HEK293 (cell line): ENCODE measurements at regions not wholly inside any gene's neighbourhood (a gene's known extent, or its start where the extent isn't known, plus 50 kb on each side); places are given as distances from the start of the nearest gene placed in this dataset.

Source experiments
- CTCF ChIA-PET: fragments of 350-600 bp; formaldehyde crosslinking; extraction: SDS; loops from one replicate; lab custom pipeline; 2021; ENCODE audit warnings: antibody characterized with exemption; lab: Yijun Ruan, JAX
- POLR2A ChIA-PET: fragments of 300-600 bp; formaldehyde crosslinking; extraction: SDS; loops from one replicate; lab custom pipeline; 2020; ENCODE audit warnings: antibody characterized with exemption, inconsistent platforms; lab: Yijun Ruan, JAX
- H3K27ac ChIP-seq: fragments of 200-500 bp; sonication (Bioruptor generic); 2 replicates; pipeline ENCODE4 v1.5.1; 2014; ENCODE audit warnings: low read depth, low read length, control low read depth, inconsistent platforms; ENCODE audit errors: extremely low read depth
- H3K36me3 ChIP-seq, 2 experiments: fragments of 200-500 bp in 1 of 2; sonication (Bioruptor generic) in 1 of 2; 1 replicate in 1 of 2; 2 replicates in 1 of 2; pipeline ENCODE4 v1.5.1; 2014 to 2017; ENCODE audit warnings: inconsistent platforms in 2 of 2, low read length in 2 of 2; ENCODE audit not compliant: control insufficient read depth in 2 of 2, insufficient read depth in 1 of 2
- H3K4me1 ChIP-seq: fragments of 200-500 bp; sonication (Bioruptor generic); 2 replicates; pipeline ENCODE4 v1.5.1; 2014; ENCODE audit warnings: mild to moderate bottlenecking, low read length, inconsistent platforms; ENCODE audit not compliant: control insufficient read depth, insufficient read depth
- H3K4me3 ChIP-seq: 2 replicates; pipeline ENCODE4 v1.5.1; 2011; ENCODE audit warnings: low read depth, mild to moderate bottlenecking, control low read depth, low read length, moderate library complexity
- H3K9me3 ChIP-seq: fragments of 200-500 bp; sonication (Bioruptor generic); 2 replicates; pipeline ENCODE4 v1.5.1; 2014; ENCODE audit warnings: low read depth, low read length, inconsistent platforms; ENCODE audit not compliant: control insufficient read depth, insufficient read depth
- BCL6B ChIP-seq: fragments of 450-650 bp; formaldehyde crosslinking; IDR thresholded peaks from 2 replicates; pipeline ENCODE4 v1.5.1; 2017; ENCODE audit warnings: missing biosample characterization, missing genetic modification characterization
- SP2 ChIP-seq: fragments of 450-650 bp; formaldehyde crosslinking; IDR thresholded peaks from 2 replicates; pipeline ENCODE4 v1.5.1; 2016; ENCODE audit warnings: missing biosample characterization, missing genetic modification characterization
- TCF7L2 ChIP-seq: IDR thresholded peaks from 2 replicates; pipeline ENCODE4 v1.6.1; 2011; ENCODE audit warnings: low read depth, mild to moderate bottlenecking, inconsistent platforms, low read length, moderate library complexity, borderline replicate concordance
- YY1 ChIP-seq: fragments of 450-650 bp; formaldehyde crosslinking; IDR thresholded peaks from 2 replicates; pipeline ENCODE4 v1.5.1; 2018; ENCODE audit warnings: missing biosample characterization, missing genetic modification characterization
- ZBTB8A ChIP-seq: fragments of 450-650 bp; formaldehyde crosslinking; IDR thresholded peaks from 2 replicates; pipeline ENCODE4 v1.5.1; 2016; ENCODE audit warnings: missing biosample characterization, missing genetic modification characterization
- ZNF114 ChIP-seq: fragments of 450-650 bp; formaldehyde crosslinking; IDR thresholded peaks from 2 replicates; pipeline ENCODE4 v1.5.0; 2017; ENCODE audit warnings: missing biosample characterization, missing genetic modification characterization
- ZNF169 ChIP-seq: fragments of 450-650 bp; formaldehyde crosslinking; IDR thresholded peaks from 2 replicates; pipeline ENCODE4 v1.5.1; 2016; ENCODE audit warnings: missing biosample characterization, missing genetic modification characterization
- ZNF280C ChIP-seq: fragments of 450-650 bp; formaldehyde crosslinking; IDR thresholded peaks from 2 replicates; pipeline ENCODE4 v1.5.1; 2016; ENCODE audit warnings: missing biosample characterization, missing genetic modification characterization
- ZNF48 ChIP-seq: fragments of 450-650 bp; formaldehyde crosslinking; IDR thresholded peaks from 2 replicates; pipeline ENCODE4 v1.5.1; 2016; ENCODE audit warnings: missing biosample characterization, missing genetic modification characterization
- ZNF529 ChIP-seq: fragments of 450-650 bp; formaldehyde crosslinking; IDR thresholded peaks from 2 replicates; pipeline ENCODE4 v1.5.1; 2017; ENCODE audit warnings: missing genetic modification characterization, missing biosample characterization; ENCODE audit not compliant: insufficient replicate concordance
- ZNF530 ChIP-seq: fragments of 450-650 bp; formaldehyde crosslinking; IDR thresholded peaks from 2 replicates; pipeline ENCODE4 v1.5.1; 2016; ENCODE audit warnings: low read depth, missing biosample characterization, missing genetic modification characterization
- ZNF76 ChIP-seq: fragments of 450-650 bp; formaldehyde crosslinking; IDR thresholded peaks from 2 replicates; pipeline ENCODE4; 2016; ENCODE audit warnings: low read depth, missing biosample characterization, missing genetic modification characterization, borderline replicate concordance
- TF ChIP-seq, protein P1 (sequence below): fragments of 450-650 bp; formaldehyde crosslinking; IDR thresholded peaks from 2 replicates; pipeline ENCODE4 v1.5.1; 2016; ENCODE audit warnings: missing biosample characterization, missing genetic modification characterization
- TF ChIP-seq, protein P2 (sequence below): fragments of 450-650 bp; formaldehyde crosslinking; IDR thresholded peaks from 2 replicates; pipeline ENCODE4 v1.5.1; 2016; ENCODE audit warnings: missing biosample characterization, missing genetic modification characterization
- TF ChIP-seq, protein P3 (sequence below): fragments of 450-650 bp; formaldehyde crosslinking; IDR thresholded peaks from 2 replicates; pipeline ENCODE4 v1.5.1; 2016; ENCODE audit warnings: missing biosample characterization, missing genetic modification characterization
- TF ChIP-seq, protein P4 (sequence below): fragments of 450-650 bp; formaldehyde crosslinking; IDR thresholded peaks from 2 replicates; pipeline ENCODE4 v1.5.1; 2016; ENCODE audit warnings: missing biosample characterization, missing genetic modification characterization
- TF ChIP-seq, protein P5 (sequence below): fragments of 450-650 bp; formaldehyde crosslinking; IDR thresholded peaks from 2 replicates; pipeline ENCODE4 v1.5.1; 2016; ENCODE audit warnings: missing biosample characterization, missing genetic modification characterization

DNA sequence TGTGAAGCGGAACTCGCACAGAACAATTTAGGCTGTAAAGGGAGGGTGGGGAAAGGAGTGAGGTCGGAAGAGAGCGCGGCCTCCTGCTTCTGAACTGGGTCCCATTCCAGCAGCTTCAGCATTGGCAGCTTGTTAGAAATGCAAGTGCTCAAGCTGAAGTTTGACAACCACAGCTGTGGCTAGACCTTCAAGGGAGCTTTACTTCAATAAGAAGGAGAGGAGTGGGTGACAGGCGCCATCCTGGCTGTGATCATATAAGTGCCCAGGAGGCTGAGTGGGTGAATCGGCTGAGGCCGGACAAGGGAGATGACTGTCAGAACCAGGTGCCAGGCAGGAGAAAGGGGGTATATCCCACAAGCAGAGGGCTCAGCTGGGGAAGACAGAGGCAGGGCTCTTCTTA lies 622.5 kb downstream of the GALR1 start:
- no peak overlapping the region for H3K4me3 ChIP-seq
- POLR2A ChIA-PET, result no interaction called here
- no peaks in the 10 kb centered on the region for H3K36me3 ChIP-seq
- no peaks in the 10 kb centered on the region for H3K9me3 ChIP-seq
- CTCF ChIA-PET, result interaction anchor here (0.7 to 1.3 kb wide), 2 partner anchors 123 to 201 kb away, joined by 3 to 5 read pairs; no protein-coding TSS in a partner anchor
- no peak for TF ChIP-seq ZNF529 (tag by site-specific recombination)
- no peak for TF ChIP-seq ZNF280C
- no peak for TF ChIP-seq ZNF530 (tag by site-specific recombination)
- TF ChIP-seq ZNF169 (tag by site-specific recombination), result no peak
- TF ChIP-seq, protein P1, sequence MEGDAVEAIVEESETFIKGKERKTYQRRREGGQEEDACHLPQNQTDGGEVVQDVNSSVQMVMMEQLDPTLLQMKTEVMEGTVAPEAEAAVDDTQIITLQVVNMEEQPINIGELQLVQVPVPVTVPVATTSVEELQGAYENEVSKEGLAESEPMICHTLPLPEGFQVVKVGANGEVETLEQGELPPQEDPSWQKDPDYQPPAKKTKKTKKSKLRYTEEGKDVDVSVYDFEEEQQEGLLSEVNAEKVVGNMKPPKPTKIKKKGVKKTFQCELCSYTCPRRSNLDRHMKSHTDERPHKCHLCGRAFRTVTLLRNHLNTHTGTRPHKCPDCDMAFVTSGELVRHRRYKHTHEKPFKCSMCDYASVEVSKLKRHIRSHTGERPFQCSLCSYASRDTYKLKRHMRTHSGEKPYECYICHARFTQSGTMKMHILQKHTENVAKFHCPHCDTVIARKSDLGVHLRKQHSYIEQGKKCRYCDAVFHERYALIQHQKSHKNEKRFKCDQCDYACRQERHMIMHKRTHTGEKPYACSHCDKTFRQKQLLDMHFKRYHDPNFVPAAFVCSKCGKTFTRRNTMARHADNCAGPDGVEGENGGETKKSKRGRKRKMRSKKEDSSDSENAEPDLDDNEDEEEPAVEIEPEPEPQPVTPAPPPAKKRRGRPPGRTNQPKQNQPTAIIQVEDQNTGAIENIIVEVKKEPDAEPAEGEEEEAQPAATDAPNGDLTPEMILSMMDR (tag by site-specific recombination), result no peak
- no peak for TF ChIP-seq SP2
- TF ChIP-seq ZNF114, result no peak
- TF ChIP-seq, all 188 proteins: peak for 0
- Histone ChIP-seq H3K27ac (no peak overlapping the region), H3K4me1 (no peaks in the 10 kb centered on the region)

GRCh38 chr18:77876319-77876865 lies 626.7 kb downstream of the GALR1 start:
- Histone ChIP-seq H3K36me3 (no peaks in the 10 kb centered on the region), H3K27ac (no peak overlapping the region), H3K9me3 (no peaks in the 10 kb centered on the region), H3K4me3 (no peak overlapping the region), H3K4me1 (no peaks in the 10 kb centered on the region)
- CTCF ChIA-PET, result no interaction called here
- POLR2A ChIA-PET, result no interaction called here
- no peak for TF ChIP-seq TCF7L2
- TF ChIP-seq, protein P2, sequence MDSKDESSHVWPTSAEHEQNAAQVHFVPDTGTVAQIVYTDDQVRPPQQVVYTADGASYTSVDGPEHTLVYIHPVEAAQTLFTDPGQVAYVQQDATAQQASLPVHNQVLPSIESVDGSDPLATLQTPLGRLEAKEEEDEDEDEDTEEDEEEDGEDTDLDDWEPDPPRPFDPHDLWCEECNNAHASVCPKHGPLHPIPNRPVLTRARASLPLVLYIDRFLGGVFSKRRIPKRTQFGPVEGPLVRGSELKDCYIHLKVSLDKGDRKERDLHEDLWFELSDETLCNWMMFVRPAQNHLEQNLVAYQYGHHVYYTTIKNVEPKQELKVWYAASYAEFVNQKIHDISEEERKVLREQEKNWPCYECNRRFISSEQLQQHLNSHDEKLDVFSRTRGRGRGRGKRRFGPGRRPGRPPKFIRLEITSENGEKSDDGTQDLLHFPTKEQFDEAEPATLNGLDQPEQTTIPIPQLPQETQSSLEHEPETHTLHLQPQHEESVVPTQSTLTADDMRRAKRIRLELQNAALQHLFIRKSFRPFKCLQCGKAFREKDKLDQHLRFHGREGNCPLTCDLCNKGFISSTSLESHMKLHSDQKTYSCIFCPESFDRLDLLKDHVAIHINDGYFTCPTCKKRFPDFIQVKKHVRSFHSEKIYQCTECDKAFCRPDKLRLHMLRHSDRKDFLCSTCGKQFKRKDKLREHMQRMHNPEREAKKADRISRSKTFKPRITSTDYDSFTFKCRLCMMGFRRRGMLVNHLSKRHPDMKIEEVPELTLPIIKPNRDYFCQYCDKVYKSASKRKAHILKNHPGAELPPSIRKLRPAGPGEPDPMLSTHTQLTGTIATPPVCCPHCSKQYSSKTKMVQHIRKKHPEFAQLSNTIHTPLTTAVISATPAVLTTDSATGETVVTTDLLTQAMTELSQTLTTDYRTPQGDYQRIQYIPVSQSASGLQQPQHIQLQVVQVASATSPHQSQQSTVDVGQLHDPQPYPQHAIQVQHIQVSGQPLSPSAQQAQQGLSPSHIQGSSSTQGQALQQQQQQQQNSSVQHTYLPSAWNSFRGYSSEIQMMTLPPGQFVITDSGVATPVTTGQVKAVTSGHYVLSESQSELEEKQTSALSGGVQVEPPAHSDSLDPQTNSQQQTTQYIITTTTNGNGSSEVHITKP, result no peak
- TF ChIP-seq ZNF48, result no peak
- no peak for TF ChIP-seq ZNF76 (tag by site-specific recombination)
- no peak for TF ChIP-seq YY1 (tag by site-specific recombination)
- TF ChIP-seq BCL6B, result no peak
- no peak for TF ChIP-seq ZBTB8A (tag by site-specific recombination)
- TF ChIP-seq ZNF169 (tag by site-specific recombination), result no peak
- TF ChIP-seq, protein P3, sequence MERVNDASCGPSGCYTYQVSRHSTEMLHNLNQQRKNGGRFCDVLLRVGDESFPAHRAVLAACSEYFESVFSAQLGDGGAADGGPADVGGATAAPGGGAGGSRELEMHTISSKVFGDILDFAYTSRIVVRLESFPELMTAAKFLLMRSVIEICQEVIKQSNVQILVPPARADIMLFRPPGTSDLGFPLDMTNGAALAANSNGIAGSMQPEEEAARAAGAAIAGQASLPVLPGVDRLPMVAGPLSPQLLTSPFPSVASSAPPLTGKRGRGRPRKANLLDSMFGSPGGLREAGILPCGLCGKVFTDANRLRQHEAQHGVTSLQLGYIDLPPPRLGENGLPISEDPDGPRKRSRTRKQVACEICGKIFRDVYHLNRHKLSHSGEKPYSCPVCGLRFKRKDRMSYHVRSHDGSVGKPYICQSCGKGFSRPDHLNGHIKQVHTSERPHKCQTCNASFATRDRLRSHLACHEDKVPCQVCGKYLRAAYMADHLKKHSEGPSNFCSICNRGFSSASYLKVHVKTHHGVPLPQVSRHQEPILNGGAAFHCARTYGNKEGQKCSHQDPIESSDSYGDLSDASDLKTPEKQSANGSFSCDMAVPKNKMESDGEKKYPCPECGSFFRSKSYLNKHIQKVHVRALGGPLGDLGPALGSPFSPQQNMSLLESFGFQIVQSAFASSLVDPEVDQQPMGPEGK (tag by site-specific recombination), result no peak
- TF ChIP-seq, protein P4, sequence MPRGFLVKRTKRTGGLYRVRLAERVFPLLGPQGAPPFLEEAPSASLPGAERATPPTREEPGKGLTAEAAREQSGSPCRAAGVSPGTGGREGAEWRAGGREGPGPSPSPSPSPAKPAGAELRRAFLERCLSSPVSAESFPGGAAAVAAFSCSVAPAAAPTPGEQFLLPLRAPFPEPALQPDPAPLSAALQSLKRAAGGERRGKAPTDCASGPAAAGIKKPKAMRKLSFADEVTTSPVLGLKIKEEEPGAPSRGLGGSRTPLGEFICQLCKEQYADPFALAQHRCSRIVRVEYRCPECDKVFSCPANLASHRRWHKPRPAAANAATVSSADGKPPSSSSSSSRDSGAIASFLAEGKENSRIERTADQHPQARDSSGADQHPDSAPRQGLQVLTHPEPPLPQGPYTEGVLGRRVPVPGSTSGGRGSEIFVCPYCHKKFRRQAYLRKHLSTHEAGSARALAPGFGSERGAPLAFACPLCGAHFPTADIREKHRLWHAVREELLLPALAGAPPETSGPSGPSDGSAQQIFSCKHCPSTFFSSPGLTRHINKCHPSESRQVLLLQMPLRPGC (tag by site-specific recombination), result no peak
- TF ChIP-seq, protein P5, sequence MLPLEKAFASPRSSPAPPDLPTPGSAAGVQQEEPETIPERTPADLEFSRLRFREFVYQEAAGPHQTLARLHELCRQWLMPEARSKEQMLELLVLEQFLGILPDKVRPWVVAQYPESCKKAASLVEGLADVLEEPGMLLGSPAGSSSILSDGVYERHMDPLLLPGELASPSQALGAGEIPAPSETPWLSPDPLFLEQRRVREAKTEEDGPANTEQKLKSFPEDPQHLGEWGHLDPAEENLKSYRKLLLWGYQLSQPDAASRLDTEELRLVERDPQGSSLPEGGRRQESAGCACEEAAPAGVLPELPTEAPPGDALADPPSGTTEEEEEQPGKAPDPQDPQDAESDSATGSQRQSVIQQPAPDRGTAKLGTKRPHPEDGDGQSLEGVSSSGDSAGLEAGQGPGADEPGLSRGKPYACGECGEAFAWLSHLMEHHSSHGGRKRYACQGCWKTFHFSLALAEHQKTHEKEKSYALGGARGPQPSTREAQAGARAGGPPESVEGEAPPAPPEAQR, result no peak
